GM21515 (cell line): ENCODE measurements at regions not wholly inside any gene's neighbourhood (a gene's known extent, or its start where the extent isn't known, plus 50 kb on each side); places are given as distances from the start of the nearest gene placed in this dataset.
"Not testable (repeated sequence)": the region's sequence is repeated elsewhere in the genome, so short reads cannot be mapped to it uniquely, and the experiment has no call there.

Experiments
- ATAC-seq: cut with Tn5 transposase; IDR thresholded peaks from one replicate; pipeline ENCODE4 v1.9.1; 2021; ENCODE audit not compliant: unreplicated experiment

DNA sequence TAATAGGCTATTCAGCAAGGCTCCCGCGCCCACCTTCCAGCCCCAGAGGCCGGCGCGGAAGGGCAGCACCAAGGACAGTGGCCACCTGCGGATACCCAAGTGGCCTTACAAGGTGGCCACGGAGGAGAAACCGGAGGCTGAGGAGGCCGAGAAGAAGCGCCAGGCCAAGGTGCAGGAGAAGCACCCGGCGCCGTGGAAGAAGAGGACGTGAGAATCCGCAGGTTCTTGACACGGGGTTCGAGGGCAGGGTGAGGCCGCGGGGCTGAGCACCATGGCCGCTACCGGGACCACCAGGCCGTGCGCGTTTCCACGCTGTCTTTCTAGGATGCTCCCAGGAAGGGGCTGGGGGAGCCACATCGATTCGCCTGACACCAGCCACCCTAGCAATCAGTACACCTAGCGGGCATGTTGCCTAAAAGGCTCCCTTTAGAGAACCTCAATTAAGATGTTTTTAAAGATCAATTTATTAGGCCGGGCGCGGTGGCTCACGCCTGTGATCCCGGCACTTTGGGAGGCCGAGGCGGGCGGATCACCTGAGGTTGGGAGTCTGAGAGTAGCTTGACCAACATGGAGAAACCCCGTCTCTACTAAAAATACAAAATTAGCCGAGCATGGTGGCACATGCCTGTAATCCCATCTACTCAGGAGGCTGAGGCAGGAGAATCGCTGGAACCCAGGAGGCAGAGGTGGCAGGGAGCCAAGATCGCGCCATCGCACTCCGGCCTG is 134.3 kb upstream of the OR4C13 start:
- not testable (repeated sequence) for ATAC-seq

DNA sequence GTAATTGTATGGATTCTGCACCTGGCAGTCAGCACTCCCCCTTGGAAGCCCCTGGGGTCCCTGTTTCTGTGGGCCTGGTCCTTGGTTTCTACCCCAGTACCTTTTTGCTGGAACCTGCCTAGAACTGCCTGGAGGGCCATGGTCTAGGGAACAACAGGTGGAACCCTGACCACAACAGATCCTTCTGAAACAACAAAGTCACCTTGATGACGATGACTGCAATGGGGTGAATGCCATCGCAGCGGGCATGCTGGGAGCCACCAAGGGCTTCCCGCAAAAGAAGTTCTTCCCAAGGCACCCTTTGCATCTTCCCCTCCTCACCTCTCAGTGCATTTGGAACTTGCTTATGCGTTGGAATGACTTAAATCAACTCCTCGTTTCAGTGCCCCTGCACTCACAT is 129.0 kb upstream of the OR4C13 start:
- not testable (repeated sequence) for ATAC-seq

DNA sequence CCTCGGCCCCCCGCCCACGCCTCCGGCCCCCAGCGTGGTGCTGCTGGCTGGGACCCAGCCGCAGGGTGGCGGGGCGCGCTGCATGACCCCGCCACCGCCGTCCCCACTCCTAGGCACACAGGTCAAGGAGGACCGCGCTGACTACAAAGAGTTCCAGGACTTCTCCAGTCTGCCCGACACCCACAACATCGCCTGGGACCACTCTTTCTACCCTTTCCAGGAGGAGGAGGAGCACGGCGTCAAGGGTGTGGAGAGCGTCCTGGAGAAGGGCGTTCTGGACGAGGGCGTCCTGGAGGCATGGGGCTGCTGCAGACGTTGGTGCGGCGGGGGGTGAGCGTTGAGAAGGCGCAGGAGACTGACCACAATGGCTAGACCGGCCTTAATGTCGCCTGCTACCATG is 101.7 kb upstream of the OR4C13 start:
- ATAC-seq, result not testable (repeated sequence)

DNA sequence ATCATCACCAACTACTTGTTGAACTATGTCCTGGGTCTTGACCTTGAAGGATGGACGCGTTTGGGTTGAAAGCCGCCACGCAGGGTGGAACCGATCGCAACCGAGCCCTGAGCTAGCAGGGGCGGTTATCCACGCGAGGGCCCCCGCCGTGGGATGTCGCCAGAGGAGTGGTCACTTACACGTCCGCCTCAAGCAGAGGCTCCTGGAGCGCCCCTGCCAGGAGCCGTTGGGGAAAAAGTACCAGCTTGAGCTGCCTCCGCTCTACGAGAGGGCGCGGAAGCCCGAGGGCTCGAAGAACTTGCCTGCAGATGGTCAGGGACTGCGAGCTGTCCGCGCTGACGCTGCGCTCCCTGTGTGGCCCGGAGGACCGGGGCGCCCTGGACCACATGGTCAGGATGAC is 100.7 kb upstream of the OR4C13 start:
- ATAC-seq, result no peak

DNA sequence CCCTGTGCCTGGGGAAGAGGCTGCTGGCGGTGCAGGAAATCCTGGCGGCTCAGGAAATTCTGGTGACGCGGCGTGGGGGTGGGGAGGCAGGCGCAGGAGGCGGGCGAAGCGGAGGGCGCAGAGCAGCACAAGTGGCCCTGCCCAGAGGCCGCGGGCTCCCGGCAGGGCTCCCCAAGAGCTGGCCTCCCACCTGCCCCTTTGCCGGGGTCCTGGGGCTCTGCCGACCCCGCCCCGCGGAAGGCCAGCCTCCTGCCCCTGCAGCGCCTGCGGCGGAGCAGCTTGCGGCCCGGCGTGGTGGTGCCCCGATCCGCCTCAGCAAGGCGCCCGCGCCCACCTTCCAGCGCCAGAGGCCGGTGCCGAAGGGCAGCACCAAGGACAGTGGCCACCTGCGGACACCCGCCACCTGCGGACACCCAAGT is 100.2 kb upstream of the OR4C13 start:
- ATAC-seq, result no peak

DNA sequence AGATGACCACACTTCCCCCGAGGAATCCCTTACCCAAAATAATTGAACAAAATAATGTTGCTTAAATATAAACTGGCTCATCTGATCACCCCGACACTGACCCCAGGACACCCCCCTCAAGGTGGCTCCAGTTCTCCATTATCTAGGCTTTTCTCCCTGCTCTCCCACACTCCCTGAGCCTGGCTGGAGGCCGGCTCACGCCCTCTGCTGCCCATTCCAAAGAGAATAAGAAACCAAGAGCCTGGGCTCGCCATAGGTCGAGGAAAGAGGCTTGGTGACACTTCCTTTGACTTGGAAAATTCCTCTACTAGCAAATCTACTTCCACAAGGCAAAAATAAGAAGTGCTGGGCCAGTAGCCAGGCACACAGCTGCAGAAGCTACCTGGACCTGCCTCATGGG is 63.3 kb upstream of the OR4C13 start:
- not testable (repeated sequence) for ATAC-seq

DNA sequence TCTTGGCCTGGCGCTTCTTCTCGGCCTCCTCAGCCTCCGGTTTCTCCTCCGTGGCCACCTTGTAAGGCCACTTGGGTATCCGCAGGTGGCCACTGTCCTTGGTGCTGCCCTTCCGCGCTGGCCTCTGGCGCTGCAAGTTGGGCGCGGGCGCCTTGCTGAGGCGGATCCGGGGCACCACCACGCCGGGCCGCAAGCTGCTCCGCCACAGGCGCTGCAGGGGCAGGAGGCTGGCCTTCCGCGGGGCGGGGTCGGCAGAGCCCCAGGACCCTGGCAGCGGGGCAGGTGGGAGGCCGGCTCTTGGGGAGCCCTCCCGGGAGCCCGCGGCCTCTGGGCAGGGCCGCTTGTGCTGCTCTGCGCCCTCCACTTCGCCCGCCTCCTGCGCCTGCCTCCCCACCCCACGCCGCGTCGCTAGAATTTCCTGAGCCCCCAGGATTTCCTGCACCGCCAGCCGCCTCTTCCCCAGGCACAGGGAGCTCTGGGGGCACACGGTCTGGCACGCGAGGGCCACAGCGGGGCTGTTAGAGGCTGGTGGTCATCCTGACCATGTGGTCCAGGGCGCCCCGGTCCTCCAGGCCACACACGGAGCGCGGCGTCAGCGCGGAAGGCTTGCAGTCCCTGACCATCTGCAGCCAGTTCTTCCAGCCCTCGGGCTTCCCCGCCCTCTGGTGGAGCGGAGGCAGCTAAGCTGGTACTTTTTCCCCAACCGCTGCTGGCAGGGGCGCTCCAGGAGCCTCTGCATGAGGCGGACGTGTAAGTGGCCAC is 60.1 kb upstream of the OR4C13 start:
- not testable (repeated sequence) for ATAC-seq

DNA sequence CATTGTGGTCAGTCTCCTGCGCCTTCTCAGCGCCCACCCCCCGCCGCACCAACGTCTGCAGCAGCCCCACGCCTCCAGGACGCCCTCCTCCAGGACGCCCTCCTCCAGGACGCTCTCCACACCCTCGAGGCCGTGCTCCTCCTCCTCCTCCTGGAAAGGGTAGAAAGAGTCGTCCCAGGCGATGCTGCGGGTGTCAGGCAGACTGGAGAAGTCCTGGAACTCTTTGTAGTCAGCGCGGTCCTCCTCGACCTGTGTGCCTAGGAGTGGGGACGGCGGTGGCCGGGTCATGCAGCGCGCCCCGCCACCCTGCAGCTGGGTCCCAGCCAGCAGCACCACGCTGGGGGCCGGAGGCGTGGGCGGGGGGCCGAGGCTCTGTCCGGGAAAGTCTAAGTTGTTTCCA is 58.7 kb upstream of the OR4C13 start:
- not testable (repeated sequence) for ATAC-seq
